AG04449 (cell line): ENCODE measurements at regions not wholly inside any gene's neighbourhood (a gene's known extent, or its start where the extent isn't known, plus 50 kb on each side); places are given as distances from the start of the nearest gene placed in this dataset.

Source experiments
- CTCF ChIA-PET: fragments of 350-600 bp; formaldehyde crosslinking; extraction: SDS; loops from one replicate; lab custom pipeline; 2021; ENCODE audit warnings: antibody characterized with exemption; lab: Yijun Ruan, JAX
- POLR2A ChIA-PET: fragments of 400-600, 350-600 bp; formaldehyde crosslinking; extraction: SDS; loops from one replicate; lab custom pipeline; 2020; ENCODE audit warnings: antibody characterized with exemption, inconsistent platforms; lab: Yijun Ruan, JAX
- DNase-seq: peaks from one replicate; pipeline ENCODE4 v3.0.0-alpha.2; 2010; ENCODE audit warnings: low read depth, low spot score
- H3K4me3 ChIP-seq: 2 replicates; pipeline ENCODE4 v1.5.1; 2011; ENCODE audit warnings: low read depth, mild to moderate bottlenecking, control low read depth, low read length
- CTCF ChIP-seq: IDR thresholded peaks from one replicate; pipeline ENCODE4 v1.5.1; 2011; ENCODE audit warnings: mild to moderate bottlenecking, moderate library complexity, low read length, control low read depth, inconsistent platforms; ENCODE audit not compliant: insufficient read depth; ENCODE audit errors: missing control alignments

DNA sequence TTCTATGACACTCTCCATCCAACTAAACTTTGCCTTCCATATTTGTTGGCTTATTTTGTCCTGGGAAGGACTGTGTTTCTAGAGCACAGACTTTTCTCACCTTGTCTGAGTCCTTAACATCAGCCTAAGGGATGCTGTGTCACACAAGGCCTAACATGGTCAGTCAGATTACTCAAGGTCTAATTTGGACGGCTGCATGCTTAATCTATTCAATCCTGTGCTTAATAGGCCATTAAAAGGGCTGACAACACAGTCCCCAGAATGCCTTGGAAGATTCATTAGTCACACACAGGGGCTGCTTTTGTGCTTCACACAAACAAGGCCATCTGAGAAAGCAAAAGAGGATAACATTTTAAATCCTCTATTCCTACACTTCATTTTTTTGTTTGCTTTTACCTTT lies 84.0 kb downstream of the DYNAP start:
- CTCF ChIA-PET: interaction anchor here (0.8 to 1.4 kb wide), 3 partner anchors 231 to 308 kb away, joined by 3 to 5 read pairs (median 4); no protein-coding TSS in a partner anchor
- no peak overlapping the region for H3K4me3 ChIP-seq
- POLR2A ChIA-PET: no interaction called here
- no peak for DNase-seq
- TF ChIP-seq CTCF: no peak

GRCh38 chr18:54679318-54680149 lies 88.5 kb downstream of the DYNAP start:
- peak; percentile 49 for DNase-seq
- ChIA-PET CTCF (interaction anchor here (0.7 to 6.7 kb wide), 22 partner anchors 9 to 731 kb away, joined by 3 to 149 read pairs (median 4); no protein-coding TSS in a partner anchor), POLR2A (no interaction called here)
- H3K4me3 ChIP-seq: no peak overlapping the region
- TF ChIP-seq CTCF: peak; percentile 47

GRCh38 chr18:54684784-54685183 lies 93.7 kb downstream of the DYNAP start:
- no peak for TF ChIP-seq CTCF
- no peak for DNase-seq
- no peak overlapping the region for H3K4me3 ChIP-seq
- ChIA-PET CTCF (interaction anchor here (0.7 to 6.1 kb wide), 3 partner anchors 8 to 298 kb away, joined by 3 to 48 read pairs (median 7); no protein-coding TSS in a partner anchor), POLR2A (no interaction called here)

- CTCF ChIA-PET: interaction anchor here (0.9 to 2.0 kb wide), 4 partner anchors 10 to 294 kb away, joined by 3 to 8 read pairs (median 4); no protein-coding TSS in a partner anchor
- POLR2A ChIA-PET: no interaction called here
- DNase-seq: no peak
- no peak for TF ChIP-seq CTCF
- no peak overlapping the region for H3K4me3 ChIP-seq
Observed at GRCh38 chr18:54689319-54689718, 98.3 kb downstream of the DYNAP start.

DNA sequence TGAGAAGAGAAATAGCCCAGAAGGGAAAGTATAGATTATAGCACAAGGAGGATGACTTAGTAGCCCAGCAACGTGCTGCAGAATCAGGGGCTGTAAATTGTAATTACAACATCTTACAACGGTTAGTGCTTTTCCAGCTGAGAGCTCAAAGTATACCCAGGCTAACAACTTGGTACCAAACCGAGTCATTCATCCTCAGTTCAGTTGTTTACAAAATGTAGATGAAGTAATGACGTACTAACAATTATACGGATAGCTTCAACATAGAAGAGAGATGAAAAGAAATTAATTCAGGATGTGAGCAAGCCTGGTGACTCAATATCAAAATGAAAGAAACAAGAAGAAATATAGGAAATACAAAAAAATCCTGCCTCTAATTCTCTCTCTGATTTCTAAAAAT lies 99.2 kb downstream of the DYNAP start:
- no peak for TF ChIP-seq CTCF
- DNase-seq: no peak
- H3K4me3 ChIP-seq: no peak overlapping the region
- ChIA-PET CTCF (interaction anchor here (1.0 to 2.0 kb wide), 4 partner anchors 10 to 293 kb away, joined by 3 to 8 read pairs (median 4); no protein-coding TSS in a partner anchor), POLR2A (no interaction called here)

DNA sequence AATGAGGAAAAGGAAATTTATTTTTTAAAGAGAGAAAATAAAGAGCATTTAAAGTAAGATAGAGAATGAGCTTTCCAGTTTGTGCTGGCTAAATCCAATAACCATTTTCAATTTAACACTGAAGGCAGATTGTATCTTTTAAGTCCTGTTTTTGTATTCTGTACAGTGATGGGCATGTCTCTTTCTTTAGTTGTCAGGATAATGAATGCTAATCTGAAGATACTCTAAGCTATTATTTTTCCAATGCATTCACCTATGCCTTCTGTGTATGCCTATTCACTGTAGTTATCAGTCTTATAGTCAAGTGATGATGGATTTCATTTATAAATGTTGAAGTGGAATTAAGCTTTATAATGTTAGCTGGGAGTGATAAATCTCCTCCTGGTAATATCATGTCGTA lies 101.4 kb downstream of the DYNAP start:
- no peak overlapping the region for H3K4me3 ChIP-seq
- no peak for DNase-seq
- POLR2A ChIA-PET: no interaction called here
- TF ChIP-seq CTCF: no peak
- CTCF ChIA-PET: interaction anchor here (1.8 to 2.1 kb wide), 2 partner anchors 9 to 13 kb away, joined by 7 to 9 read pairs; no protein-coding TSS in a partner anchor
